ENCODE measurements at regions not wholly inside any gene's neighbourhood (a gene's known extent, or its start where the extent isn't known, plus 50 kb on each side); places are given as distances from the start of the nearest gene placed in this dataset.

DNA sequence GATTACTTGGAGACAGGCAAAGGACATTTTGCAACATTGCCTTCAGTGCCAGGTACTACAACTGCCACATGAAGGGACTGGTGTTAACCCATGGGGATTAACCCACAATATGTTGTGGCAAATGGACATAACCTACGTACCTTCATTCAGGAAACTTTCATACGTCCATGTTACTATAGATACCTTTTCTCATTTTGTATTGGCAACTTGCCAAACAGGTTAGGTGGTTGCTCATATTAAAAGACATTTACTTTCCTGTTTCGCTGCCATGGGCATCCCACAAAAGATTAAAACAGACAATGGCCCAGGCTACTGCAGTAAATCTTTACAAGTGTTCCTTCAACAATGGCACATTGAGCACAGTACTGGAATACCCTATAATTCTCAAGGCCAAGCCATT, 925.3 kb downstream of the SLITRK6 start:
- TF ChIP-seq, protein P1, sequence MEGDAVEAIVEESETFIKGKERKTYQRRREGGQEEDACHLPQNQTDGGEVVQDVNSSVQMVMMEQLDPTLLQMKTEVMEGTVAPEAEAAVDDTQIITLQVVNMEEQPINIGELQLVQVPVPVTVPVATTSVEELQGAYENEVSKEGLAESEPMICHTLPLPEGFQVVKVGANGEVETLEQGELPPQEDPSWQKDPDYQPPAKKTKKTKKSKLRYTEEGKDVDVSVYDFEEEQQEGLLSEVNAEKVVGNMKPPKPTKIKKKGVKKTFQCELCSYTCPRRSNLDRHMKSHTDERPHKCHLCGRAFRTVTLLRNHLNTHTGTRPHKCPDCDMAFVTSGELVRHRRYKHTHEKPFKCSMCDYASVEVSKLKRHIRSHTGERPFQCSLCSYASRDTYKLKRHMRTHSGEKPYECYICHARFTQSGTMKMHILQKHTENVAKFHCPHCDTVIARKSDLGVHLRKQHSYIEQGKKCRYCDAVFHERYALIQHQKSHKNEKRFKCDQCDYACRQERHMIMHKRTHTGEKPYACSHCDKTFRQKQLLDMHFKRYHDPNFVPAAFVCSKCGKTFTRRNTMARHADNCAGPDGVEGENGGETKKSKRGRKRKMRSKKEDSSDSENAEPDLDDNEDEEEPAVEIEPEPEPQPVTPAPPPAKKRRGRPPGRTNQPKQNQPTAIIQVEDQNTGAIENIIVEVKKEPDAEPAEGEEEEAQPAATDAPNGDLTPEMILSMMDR (IDR thresholded peaks at IDR 0.05) = no peak
- TF ChIP-seq POLR2A (IDR thresholded peaks at IDR 0.05) = no peak

Data from upper lobe of left lung (tissue), 4 donors.